Right renal pelvis (tissue), 4 donors: ENCODE measurements at regions not wholly inside any gene's neighbourhood (a gene's known extent, or its start where the extent isn't known, plus 50 kb on each side); places are given as distances from the start of the nearest gene placed in this dataset.

Source experiments
- DNase-seq, 4 donors: peaks; one replicate each; pipeline ENCODE4 v3.0.0-alpha.2; 2013; ENCODE audit warnings: low read depth in 4 of 4, low spot score in 3 of 4, missing footprints in 1 of 4

DNA sequence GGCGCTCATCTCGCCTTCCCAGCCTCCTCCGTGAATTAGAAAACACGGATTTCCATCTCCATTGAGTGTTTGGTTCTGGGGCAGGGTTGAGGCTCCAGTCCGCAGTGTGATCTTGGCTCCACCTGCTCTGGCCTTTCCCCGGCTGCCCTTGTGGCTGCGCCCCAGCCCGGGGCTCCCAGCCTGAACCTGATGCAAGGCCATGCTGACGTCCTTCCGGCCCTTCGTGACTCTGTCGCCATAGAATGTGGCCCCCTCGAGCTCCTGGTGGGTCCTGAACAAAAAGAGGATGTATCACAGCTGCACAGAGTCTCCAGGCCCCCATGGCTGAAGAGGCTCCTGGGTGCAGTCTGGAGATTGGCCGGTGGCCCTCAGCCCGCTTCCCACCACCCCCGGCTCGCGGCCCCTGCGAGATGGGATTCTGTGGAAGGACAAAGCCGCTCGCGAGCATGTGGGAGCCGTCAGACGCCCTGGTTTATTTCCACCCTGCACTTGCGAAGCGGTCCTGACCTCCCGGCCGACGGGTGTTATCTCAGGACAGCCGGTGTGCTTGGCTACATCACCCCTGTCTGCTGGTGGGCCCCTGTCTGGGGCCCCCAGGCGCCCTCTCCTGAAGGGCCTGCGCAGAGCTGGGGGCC lies 1214.0 kb downstream of the BRD1 start:
- DNase-seq = no peak

DNA sequence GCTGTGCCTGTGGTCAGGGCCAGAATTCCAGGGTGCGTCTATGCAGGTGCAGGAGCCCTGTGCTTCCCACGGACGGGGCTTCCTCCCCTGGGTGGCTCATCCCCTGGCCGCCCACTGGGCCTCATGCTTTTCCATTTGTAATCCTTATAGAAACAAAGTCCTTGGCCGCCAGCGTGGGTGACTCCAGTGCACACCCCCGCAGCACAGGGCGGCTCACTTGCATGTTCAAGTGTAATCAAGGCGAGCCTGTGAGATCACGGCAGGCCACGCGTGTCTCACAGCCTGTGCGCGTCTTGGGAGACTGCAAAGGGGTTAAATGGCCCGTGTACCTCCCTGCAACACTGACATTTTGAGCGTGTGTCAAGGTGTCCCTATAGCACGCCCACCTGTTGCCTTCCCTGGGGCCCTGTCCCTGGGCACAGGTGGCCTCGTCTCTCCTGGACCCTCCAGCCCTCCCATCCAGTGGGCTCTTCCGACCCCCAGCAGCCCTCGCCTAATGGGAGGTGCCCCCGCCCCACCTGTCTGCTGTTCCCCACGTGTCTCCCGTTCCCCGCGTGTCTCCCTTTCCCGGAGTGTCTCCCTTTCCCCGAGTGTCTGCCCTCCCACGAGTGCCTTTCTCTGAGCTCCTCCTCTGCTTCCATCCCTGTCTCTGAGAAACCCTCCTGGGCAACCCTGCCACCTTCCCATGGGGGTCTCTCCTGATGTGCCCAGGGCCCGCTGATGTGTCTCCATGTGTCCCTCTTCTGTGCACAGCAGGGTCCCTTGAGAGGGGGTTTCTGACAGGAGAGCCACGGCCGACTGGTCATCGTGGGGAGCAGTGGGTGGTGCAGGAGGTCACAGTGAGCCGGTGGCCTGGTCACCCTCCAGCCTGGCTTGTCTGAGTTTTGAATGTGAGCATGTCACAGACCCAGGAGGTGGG lies 1215.3 kb downstream of the BRD1 start:
- no peak for DNase-seq

DNA sequence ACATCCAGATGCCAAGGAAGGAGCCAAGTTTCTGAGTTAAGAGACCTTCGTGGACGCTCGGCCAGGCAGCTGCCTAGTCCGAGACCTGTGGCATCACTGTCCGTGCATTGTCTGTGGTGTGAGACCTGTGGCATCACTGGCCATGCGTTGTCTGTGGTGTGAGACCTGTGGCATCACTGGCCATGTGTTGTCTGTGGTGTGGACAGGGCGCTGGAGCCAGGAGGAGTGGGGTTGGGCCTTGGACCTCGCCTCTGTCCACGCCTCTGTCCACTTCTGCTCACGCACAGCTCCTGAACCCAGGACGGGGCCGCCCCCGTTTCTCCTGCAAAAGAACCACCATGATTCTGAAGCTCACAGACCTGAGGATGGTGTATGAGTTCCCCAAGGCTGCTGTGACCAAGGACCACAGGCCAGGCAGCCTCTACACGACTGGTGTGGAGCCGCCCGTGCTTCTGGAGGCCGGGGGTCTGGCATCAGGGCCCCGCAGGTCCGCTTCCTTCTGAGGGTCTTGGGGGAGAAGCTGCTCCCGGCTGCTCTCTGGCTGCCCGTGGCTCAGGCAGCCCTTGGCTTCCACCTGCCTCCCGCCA lies 1218.3 kb downstream of the BRD1 start:
- DNase-seq = no peak

DNA sequence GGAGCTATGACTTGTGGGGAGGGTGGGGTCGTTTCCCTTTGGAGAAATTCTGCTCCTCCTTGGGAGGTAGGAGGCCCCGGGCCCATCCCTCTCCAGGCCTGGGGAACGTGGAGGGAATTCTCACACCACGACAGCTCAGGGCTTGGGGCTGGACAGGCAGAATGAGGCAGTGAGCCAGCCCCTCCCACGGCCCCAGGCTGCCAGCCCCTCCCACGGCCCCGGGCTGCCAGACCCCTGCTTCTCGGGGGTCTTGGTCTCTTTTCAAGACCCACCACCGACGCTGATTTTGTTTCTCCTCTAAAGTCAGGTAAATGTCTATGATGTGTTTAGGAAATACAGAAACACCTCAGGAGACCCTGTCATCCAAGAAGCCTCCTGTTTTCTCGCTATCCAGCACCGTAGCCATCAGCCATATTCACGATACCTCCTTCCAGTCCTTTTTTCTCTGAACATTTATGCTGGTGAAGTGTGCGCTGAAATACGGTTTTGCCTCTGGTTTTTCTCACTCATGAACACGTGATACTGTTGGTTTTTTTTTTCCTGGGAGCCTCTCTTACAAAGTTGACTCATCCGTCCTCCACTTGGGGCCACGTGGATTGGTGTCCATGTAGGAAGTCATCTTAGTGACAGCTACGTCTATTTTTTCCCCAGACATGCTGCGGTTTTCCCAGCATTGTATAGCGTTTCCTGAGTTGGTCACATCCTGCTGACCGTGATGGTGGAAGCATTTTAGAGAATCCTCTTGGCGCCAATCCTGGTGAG lies 1219.6 kb downstream of the BRD1 start:
- DNase-seq = no peak

DNA sequence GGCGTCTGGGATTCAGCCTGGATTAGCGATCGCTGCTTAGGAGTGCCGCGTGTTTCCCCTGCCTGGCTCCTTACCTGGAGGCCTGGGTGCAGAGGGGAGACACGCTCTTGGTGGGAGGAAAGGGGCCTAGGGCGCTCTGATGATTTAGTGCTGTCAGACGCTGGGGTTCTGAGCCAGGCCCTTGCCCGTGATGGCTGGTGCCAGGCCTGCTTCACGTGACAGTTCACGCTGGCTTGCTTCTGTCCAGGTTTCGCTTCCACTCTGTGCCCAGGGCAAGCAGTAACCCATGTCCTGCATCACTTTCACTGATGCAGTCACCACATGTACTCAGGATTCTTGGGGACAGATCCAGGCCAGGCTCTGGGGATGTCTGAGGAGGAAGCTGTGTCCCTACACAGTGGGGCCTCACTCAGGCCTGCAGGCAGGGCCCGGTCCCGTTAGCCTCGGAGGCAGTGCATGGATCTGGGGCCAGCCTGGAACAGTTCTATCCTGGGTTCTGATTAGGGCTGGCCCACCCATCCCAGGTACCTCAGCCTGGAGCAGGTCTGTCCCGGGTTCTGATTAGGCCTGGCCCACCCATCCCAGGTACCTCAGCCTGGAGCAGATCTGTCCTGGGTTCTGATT lies 1220.9 kb downstream of the BRD1 start:
- no peak for DNase-seq

DNA sequence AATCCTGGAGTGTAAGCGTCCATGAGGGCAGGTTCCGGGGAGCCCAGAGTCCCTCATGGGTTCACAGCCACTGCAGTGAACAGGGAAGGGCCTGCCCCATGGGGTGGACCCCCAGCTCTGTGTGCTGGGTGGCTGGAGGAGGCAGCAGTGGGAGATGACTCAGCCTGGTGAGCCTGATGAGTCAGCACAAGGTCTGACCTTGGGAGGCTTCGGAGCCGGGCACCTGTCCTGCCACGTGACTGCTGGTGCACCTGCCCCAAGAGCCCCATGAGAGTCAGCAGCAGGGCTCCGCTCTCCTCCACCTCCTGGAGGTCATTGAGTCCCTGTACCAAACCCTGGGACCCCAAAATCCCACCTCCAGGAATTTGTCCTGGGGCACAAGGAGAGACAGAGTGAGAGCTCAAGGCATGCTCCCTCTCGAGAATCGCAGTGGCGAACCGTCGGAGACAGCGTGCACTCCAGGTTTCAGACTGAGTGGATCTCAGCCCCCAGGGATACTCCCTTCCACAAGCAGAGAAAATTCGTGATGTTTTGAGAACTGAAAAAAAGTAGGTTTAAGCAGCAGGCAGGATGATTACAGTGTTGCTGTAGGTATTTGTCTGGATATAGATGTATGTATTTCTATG lies 1221.7 kb downstream of the BRD1 start:
- DNase-seq = no peak

DNA sequence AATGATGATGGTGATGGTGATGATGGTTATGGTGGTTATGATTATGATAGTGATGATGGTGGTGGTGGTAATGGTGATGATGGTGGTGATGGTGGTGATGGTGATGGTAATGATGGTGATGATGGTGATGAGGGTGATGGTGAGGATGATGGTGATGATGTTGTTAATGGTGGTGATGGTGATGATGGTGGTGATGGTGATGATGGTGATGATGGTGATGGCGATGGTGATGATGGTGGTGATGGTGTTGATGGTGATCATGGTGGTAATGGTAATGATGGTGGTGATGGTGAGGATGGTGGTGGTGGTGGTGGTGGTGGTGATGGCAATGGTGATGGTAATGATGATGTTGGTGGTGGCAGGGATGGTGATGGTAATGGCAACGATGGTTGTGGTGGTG lies 1222.5 kb downstream of the BRD1 start:
- no peak for DNase-seq

DNA sequence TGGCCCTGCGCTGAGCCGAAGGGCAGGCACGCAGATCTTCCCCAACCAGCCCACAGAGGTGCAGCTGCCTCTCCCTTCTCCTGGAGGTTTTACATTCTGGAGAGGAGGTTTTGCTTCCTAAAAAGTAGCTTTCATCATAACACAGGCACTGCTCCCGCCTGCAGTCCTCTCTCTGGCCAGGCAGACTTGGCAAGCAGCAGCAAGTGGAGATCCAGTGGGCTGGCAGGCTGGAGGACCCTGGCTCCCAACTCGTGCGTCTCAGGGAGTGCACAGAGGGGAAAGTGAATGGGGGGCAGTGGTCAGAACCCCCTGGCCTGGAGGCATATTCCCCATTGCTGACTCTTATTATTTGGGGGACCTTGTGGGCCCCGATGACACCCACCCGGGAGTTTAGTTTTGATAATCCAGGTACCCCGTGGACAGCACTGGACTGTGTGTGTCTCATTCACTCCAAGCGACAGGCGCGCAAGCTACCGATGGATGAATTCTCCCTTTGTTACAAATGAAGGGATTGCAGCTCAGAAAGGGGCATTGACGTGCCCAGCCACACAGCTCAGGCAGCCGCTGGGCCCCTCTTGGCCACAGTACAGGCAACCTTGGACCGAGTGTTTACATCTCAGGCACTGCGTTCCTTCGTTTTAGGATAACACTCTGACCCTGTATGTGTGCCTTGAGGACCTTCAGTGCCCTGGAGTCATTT lies 1223.9 kb downstream of the BRD1 start:
- no peak for DNase-seq

DNA sequence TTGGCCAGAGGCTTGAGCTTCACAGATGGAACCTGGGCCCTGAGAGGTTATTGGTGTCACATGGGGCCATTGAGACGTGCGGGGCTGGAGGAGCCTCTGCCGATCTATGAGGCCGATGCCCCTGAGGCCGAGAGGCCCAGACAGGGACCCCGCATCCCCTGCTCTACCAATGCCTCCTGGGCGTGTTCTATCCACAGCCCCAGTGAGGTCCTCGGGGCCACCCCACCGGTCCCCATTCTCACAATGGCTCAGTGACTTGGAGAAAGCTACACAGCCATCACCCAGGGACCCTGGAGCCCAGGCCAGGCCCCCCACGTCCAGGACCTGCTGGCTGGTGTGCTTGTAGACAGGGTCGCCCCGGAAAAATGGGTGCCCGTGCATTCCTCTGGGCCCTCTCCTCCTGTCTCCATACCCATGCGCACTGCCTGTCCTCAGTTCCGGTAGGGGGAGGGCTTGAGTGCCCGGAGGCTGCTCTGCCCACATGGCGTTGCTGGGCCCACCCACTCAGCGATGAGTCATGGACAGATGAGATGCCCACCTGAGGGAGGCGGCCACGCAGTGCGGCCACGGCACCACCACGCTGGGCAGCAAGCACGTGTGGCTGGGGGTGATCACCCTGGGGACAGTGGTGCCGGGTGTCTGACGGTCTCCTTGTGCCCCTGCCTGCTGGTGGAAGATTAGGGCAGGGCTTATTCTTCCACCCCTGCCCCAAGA lies 1224.7 kb downstream of the BRD1 start:
- DNase-seq = no peak

DNA sequence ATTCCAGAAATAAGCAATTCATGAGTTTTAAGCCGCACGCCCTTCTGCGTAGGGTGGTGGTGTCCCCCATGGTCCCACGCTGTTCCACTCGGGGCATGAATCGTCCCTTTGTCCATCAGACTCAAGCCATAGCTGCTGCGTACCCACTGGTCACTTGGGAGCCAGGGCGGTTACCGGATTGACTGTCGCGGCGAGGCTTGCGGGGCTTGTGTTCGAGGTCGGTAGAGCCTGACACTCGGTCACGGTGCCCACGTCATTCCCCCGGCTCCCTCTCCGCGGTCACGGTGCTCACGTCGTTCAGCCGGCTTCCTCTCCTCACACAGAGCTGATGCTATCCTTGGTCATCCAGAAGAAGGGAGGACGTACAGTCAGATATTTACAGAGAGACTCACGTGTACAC lies 1227.0 kb downstream of the BRD1 start:
- no peak for DNase-seq

DNA sequence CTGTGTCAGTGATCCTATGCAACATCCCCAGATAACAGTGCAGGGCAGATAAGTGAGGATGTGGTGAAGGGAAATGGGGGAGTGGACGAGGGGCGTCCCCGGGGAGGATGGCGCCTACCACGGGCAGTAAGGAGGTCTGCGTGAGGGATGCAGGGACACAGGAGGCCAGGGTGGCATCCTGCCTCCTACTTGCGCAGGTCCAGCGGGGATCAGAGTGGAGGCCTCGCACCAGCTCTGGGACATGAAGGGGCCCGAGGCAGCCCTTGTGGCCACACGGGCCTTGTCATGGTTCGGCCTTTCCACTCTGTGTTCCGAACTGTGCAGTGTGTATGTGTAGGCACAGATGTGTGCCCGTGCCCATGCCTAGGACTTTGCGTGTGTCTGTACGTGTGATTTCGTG lies 1227.5 kb downstream of the BRD1 start:
- DNase-seq = no peak

DNA sequence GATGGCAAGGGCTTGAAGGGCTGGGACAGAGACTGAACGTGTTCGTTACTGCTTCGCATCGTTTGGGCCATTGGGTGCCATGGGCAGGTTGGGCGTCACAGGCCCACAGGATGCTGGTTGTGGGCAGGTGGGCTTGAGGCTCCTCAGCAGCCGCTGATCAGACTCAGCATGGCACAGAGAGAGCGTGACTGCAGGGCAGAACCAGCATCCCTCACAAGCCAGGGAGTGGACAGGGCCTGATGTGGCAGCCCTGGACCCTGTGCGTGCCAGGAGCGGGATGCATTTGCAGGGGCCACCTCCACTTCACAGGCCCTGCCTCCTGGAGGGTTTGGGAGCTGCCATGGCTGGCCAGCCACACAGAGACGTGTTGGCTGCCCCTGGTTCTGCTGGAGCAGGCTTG lies 1228.3 kb downstream of the BRD1 start:
- no peak for DNase-seq

DNA sequence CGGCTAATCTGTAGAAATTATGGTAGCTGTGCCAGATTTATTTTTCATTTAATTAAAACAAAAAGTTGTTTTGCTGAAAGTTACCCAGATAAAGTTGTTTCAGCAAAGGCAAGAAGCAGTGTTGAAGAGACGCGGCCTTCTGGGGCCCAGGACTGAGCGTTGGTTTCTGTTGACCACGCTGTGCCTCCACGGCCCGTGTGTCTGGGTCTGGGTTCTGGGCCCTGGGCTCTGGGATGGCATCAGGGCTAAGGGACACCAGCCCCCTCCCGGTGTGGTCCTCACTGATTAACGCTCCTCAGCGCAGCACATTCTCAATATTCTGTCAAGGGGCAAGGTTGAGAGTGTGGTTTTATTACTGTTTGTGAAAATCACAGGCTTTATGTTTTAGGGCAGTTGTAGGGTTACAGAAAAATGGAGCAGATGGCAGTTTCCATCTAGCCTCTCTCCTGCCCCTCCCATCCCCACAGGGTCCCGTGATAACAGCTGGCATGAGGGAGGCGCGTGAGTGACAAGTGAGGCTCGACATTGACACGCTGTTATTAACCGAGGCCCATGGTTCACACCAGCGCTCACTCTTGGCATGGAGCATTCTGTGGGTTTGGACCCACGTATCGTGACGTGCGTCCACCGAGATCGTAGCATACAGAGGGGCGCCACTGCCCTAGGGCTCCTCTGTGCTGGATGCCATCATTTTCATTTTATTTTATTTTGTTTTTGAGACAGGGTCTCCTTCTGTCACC lies 1231.4 kb downstream of the BRD1 start:
- DNase-seq = no peak

DNA sequence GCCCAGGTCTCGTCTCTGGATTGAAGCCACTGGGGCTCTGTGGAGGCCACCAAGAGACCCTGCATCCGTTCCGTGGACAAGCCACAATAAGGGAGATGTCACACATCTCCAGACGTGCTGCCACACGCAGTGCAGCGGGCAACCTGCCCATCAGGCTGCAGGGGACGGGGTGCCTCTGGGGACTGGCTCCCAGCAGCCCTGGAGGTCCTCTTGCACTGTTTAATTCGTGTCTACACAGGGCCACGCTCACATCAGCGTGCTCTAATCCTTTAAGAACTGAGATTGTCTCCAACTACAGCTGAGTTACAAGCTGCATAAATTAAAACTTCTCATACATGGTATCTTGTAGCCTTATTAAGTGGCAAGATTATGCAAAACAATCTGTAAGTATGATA lies 1232.2 kb downstream of the BRD1 start:
- DNase-seq = no peak

DNA sequence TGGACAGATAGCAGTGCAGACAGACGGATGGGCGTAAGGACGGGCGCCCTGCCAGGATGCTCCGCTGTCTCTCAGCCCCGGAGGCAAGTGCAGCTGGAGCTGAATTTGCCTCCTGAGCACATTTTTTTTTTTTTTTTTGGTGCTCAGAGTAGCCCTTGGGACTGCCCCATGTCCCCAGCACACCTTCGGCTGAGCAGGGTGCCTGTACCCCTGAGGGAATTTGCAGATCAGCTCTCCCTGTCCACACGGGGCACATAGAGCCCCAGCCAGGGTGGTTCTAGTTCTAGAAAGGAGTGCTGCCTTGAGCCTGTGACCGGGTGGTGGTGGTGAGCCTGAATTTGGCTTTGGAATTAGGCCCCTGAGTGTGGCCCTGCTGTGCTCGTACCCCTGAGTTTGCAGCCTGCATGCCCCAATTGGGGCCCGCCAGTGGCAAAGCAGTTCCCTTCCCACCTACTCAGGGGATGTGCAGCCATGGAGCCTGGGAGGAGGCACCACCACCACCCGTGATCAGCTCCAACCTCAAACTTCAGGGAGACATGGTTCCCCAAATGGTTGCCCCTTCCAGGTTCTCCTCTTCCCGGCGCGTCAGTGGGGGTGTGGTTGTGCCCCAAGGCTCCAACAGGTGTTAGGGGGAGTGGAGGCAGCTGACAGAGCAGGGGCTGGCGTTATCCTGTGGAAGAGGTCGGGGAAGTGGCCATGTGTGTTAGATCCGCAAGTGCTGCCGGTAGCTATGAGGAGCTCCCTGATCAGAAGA lies 1232.7 kb downstream of the BRD1 start:
- no peak for DNase-seq

DNA sequence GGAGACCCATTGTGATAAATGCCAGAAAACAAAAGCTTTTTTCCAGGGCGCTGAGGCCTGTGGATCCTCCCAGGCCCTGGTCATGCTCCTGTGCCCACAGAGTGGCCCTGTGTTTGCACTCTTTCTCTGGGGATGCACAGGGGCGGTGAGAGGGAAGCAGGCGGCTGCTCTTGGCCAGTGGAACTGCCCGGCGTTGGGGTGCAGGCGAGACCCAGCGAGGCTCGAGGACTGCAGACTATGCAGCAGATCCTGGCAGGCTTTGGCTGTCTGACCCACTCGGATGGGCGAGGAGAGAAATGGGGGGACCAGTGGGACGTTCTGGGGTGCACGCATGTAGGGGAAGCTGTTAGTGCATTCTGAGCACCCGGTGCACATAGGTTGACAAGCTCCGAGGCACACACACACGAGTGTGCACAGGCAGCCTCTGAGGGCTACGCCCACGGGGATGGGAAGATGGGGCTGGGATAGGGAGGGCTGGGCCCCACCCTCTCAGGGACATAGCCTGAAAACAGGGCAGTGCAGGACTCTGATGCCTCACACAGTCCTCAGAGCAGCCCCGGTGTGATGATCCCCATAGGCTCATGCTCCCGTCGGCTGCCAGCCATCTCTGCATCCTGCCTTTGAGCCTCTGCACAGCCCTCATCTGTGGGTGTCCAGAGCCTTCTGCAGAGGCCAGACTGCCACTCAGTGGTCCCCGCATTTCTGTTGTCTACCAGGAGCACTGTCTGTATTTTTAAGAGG lies 1233.5 kb downstream of the BRD1 start:
- DNase-seq = no peak

DNA sequence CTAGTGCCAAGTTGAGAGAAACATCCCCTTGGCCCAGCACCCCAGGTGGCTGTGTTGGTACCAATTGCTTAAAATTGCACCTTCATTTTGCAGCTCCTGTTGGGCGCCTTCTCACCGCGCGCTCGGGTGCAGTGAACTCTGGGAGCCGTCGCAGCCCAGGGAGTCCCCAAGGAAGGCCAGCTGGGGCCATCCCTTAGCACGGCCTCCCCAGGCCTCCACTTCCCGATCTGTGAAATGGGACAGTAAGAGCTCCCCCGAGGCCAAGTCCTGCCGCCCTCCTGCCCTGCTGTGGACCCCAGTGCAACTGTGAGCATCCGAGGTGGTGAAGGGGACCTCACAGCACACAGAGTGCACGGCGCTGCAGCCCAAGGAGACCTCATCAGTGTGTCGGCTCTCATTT lies 1234.1 kb downstream of the BRD1 start:
- DNase-seq = no peak
